ENCODE measurements at regions not wholly inside any gene's neighbourhood (a gene's known extent, or its start where the extent isn't known, plus 50 kb on each side); places are given as distances from the start of the nearest gene placed in this dataset.
"Not testable (repeated sequence)": the region's sequence is repeated elsewhere in the genome, so short reads cannot be mapped to it uniquely, and the experiment has no call there.

GRCh38 chr16:8075271-8075670 is 515.0 kb downstream of the TMEM114 start:
- H3K4me3 ChIP-seq (ENCODE audit: low read length): no peak overlapping the region
- TF ChIP-seq CTCF (IDR thresholded peaks at IDR 0.05; ENCODE audit: insufficient read depth, low read depth, low read length, missing control alignments): no peak
- DNase-seq (ENCODE audit: low read depth): no peak

DNA sequence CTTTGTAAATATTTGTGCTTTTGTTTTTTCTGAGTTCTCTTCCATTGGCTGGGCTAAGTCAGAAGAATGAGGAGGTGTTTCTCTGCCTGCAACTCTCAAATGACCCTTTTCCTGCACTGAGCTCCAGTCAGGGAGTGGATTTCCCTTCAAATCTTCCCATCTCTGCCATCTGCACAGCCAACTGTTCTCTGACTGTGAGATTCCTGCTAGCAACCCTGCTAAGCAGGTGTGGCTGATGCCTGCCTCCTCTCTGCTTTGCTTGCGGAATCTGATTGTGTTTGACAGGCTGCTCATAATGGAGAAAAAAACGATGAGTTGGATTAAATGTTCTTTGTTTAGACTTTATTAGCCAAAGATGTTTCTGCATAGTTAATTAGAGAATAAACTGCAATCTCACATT is 519.8 kb downstream of the TMEM114 start:
- TF ChIP-seq CTCF (IDR thresholded peaks at IDR 0.05; ENCODE audit: insufficient read depth, low read depth, low read length, missing control alignments): no peak
- DNase-seq (ENCODE audit: low read depth): no peak
- no peak overlapping the region for H3K4me3 ChIP-seq (ENCODE audit: low read length)

- not testable (repeated sequence) for DNase-seq (ENCODE audit: low read depth); H3K4me3 ChIP-seq (ENCODE audit: low read length)
Measured at GRCh38 chr16:8068225-8068624, 522.1 kb downstream of the TMEM114 start.

DNA sequence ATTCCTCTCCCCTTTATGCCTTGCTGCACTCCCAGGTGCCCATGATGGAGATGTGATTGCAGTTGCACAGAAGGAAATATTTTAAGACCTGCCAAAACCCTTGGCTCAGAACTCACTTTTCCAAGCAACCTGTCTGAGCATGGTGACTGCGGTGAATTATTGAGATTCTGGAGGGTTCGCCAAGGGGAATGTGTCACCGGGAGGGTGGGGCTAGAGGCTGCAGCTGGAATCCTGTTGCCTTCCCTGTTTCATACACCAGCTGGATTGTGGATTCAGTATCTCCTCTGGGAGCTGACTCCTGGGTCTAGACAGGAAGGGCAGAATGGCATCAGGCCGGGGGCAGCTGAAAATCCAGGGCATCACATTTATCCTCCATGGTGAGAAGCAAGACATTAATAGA is 527.2 kb downstream of the TMEM114 start:
- no peak for DNase-seq (ENCODE audit: low read depth)
- H3K4me3 ChIP-seq (ENCODE audit: low read length): no peak overlapping the region
- no peak for TF ChIP-seq CTCF (IDR thresholded peaks at IDR 0.05; ENCODE audit: insufficient read depth, low read depth, low read length, missing control alignments)

GRCh38 chr16:8062677-8063076 is 527.6 kb downstream of the TMEM114 start:
- no peak overlapping the region for H3K4me3 ChIP-seq (ENCODE audit: low read length)
- no peak for DNase-seq (ENCODE audit: low read depth)
- TF ChIP-seq CTCF (IDR thresholded peaks at IDR 0.05; ENCODE audit: insufficient read depth, low read depth, low read length, missing control alignments): no peak

- DNase-seq (ENCODE audit: low read depth): no peak
- TF ChIP-seq CTCF (IDR thresholded peaks at IDR 0.05; ENCODE audit: insufficient read depth, low read depth, low read length, missing control alignments): no peak
- no peak overlapping the region for H3K4me3 ChIP-seq (ENCODE audit: low read length)
Measured at GRCh38 chr16:8055761-8056160, 534.5 kb downstream of the TMEM114 start.

GRCh38 chr16:8053437-8053836 is 536.9 kb downstream of the TMEM114 start:
- no peak for TF ChIP-seq CTCF (IDR thresholded peaks at IDR 0.05; ENCODE audit: insufficient read depth, low read depth, low read length, missing control alignments)
- no peak overlapping the region for H3K4me3 ChIP-seq (ENCODE audit: low read length)
- no peak for DNase-seq (ENCODE audit: low read depth)

DNA sequence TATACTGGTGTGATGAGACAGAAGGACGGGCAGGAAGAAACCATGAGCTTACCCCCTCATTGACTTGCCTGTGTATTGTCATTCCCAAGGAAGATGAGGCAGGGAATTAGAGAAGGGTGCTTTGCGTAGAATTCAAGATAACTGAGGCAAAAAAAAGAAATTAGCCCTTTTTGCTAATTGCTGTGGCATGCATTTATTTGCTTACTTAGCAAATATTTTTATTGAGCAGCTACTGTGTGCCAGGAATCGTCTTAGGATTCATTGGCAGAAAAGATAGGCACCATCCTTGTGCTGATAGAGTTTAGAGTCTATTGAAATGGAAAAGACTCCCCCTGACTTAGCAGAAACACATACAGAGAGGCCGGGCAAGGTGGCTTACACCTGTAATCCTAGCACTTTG is 541.9 kb downstream of the TMEM114 start:
- no peak for DNase-seq (ENCODE audit: low read depth)
- TF ChIP-seq CTCF (IDR thresholded peaks at IDR 0.05; ENCODE audit: insufficient read depth, low read depth, low read length, missing control alignments): no peak
- no peak overlapping the region for H3K4me3 ChIP-seq (ENCODE audit: low read length)
